ENCODE measurements at regions not wholly inside any gene's neighbourhood (a gene's known extent, or its start where the extent isn't known, plus 50 kb on each side); places are given as distances from the start of the nearest gene placed in this dataset.

- no peak overlapping the region for H3K14ac ChIP-seq (ENCODE audit: insufficient read length)
- H4K8ac ChIP-seq (ENCODE audit: extremely low read depth, insufficient read depth, low read length) = no peak overlapping the region
- no peak overlapping the region for H3K4me2 ChIP-seq (ENCODE audit: insufficient read depth in 1 of 2, low read depth in 2 of 2, low read length in 2 of 2)
- FAIRE-seq (no peak), DNase-seq (ENCODE audit: low read depth in 1 of 2, low spot score in 2 of 2) (no peak)
- H3K27ac ChIP-seq (ENCODE audit: low read depth, low read length) = no peak overlapping the region
- no peak overlapping the region for H3K56ac ChIP-seq (replicated peaks; ENCODE audit: insufficient read length, low read depth, low read length)
- H4K5ac ChIP-seq (ENCODE audit: insufficient read length, low read depth, low read length) = no peak overlapping the region
- no peak overlapping the region for H2BK20ac ChIP-seq (ENCODE audit: low read length)
- no peaks in the 10 kb centered on the region for H3K79me1 ChIP-seq (ENCODE audit: low read depth, low read length)
- no peak overlapping the region for H2BK12ac ChIP-seq (ENCODE audit: low read depth, low read length)
- no peak overlapping the region for H3K23ac ChIP-seq (ENCODE audit: insufficient read length)
- no peak overlapping the region for H2BK5ac ChIP-seq (ENCODE audit: low read depth, low read length)
- no peaks in the 10 kb centered on the region for H3K79me2 ChIP-seq (ENCODE audit: control insufficient read depth in 1 of 2, insufficient read depth in 2 of 2, low read length in 2 of 2)
- H4K20me1 ChIP-seq (replicated peaks in 1 of 2; ENCODE audit: control insufficient read depth in 1 of 2, insufficient read depth in 2 of 2, low read length in 2 of 2) = no peaks in the 10 kb centered on the region
- H2BK15ac ChIP-seq (ENCODE audit: low read length) = no peak overlapping the region
- H3K36me3 ChIP-seq (ENCODE audit: control insufficient read depth in 2 of 4, insufficient read depth in 4 of 4, low read length in 3 of 4) = no peaks in the 10 kb centered on the region
- H2AFZ ChIP-seq (ENCODE audit: low read length) = no peak overlapping the region
- CTCF ChIA-PET (ENCODE audit: partially characterized antibody) = interaction anchor here (0.6 to 1.9 kb wide), 4 partner anchors 10 to 933 kb away, joined by 3 to 11 read pairs (median 3); no protein-coding TSS in a partner anchor
- no peak overlapping the region for H2AK5ac ChIP-seq (ENCODE audit: low read depth, low read length)
- no peak overlapping the region for H3K4ac ChIP-seq (replicated peaks; ENCODE audit: insufficient read length, low read depth, low read length)
- WGBS, 2 experiments (ENCODE audit: extremely low coverage in 1 of 2, insufficient coverage in 1 of 2, insufficient read length in 1 of 2, insufficient replicate concordance in 2 of 2, low coverage in 1 of 2, low lambda C conversion rate in 2 of 2, missing lambda C conversion rate in 1 of 2) = 95% methylated on average over 13 of the region's 13 CpGs; no CpG with 5 or more reads in 1 of the 2 experiments
- no peak overlapping the region for H4K91ac ChIP-seq (replicated peaks; ENCODE audit: insufficient read length, low read length)
- H3K4me3 ChIP-seq (ENCODE audit: extremely low read depth in 1 of 4, insufficient read depth in 2 of 4, low read depth in 3 of 4, low read length in 4 of 4) = no peak overlapping the region
- no peaks in the 10 kb centered on the region for H3K9me3 ChIP-seq (ENCODE audit: insufficient read depth in 2 of 2, low read depth in 1 of 2, low read length in 1 of 2)
- TF ChIP-seq HDAC2 (IDR thresholded peaks at IDR 0.05; ENCODE audit: borderline replicate concordance in 1 of 2, low read depth in 2 of 2, low read length in 2 of 2) = no peak
- TF ChIP-seq RFX5 (IDR thresholded peaks at IDR 0.05; ENCODE audit: borderline replicate concordance, low read depth, low read length) = no peak
- TF ChIP-seq SIN3A (conservative IDR thresholded peaks at IDR 0.05 in 1 of 2, IDR thresholded peaks at IDR 0.05 in 1 of 2; ENCODE audit: low read depth in 1 of 2, low read length in 2 of 2) = no peak
- TF ChIP-seq EP300 (IDR thresholded peaks at IDR 0.05; ENCODE audit: borderline replicate concordance in 1 of 2, low read depth in 2 of 2, low read length in 2 of 2) = no peak
- TF ChIP-seq CEBPB (IDR thresholded peaks at IDR 0.05; ENCODE audit: low read depth, low read length) = no peak
- TF ChIP-seq KDM1A (IDR thresholded peaks at IDR 0.05; ENCODE audit: borderline replicate concordance, low read length) = no peak
- no peak for TF ChIP-seq SP4 (IDR thresholded peaks at IDR 0.05; ENCODE audit: low read length)
- no peak for TF ChIP-seq RXRA (IDR thresholded peaks at IDR 0.05; ENCODE audit: insufficient read depth, low read depth, low read length)
- TF ChIP-seq HDAC6 (IDR thresholded peaks at IDR 0.05; ENCODE audit: low read depth, low read length) = no peak
- no peak for TF ChIP-seq SIX5 (IDR thresholded peaks at IDR 0.05; ENCODE audit: low read depth, low read length)
- TF ChIP-seq BRCA1 (IDR thresholded peaks at IDR 0.05; ENCODE audit: low read depth, low read length) = no peak
- no peak for TF ChIP-seq CREB1 (IDR thresholded peaks at IDR 0.05)
- POLR2A ChIA-PET (ENCODE audit: partially characterized antibody) = no interaction called here
- no peak overlapping the region for H3K18ac ChIP-seq (ENCODE audit: extremely low read depth, low read length)
- H2BK120ac ChIP-seq (replicated peaks; ENCODE audit: low read depth, low read length) = no peak overlapping the region
- no peaks in the 10 kb centered on the region; a peak in 1 of 7 replicates for H3K4me1 ChIP-seq (replicated peaks in 1 of 4; ENCODE audit: control insufficient read depth in 3 of 4, insufficient read depth in 4 of 4, low read length in 3 of 4)
- H3K23me2 ChIP-seq (ENCODE audit: low read depth, low read length) = no peaks in the 10 kb centered on the region
- no peak overlapping the region for H3K9ac ChIP-seq (replicated peaks in 1 of 4; ENCODE audit: extremely low read depth in 1 of 4, low read depth in 3 of 4, low read length in 3 of 4)
- peaks cover 1 to 11% (median 6%) of the 10 kb centered on the region in 4 experiments; a peak in 6 of 7 replicates for H3K27me3 ChIP-seq (replicated peaks in 1 of 4; ENCODE audit: control insufficient read depth in 3 of 4, extremely low read depth in 1 of 4, insufficient read depth in 3 of 4, low read length in 3 of 4)
These were observed 524.9 kb downstream of the ZNF385D start for GRCh38 chr3:21226086-21226485.
